ENCODE measurements at regions not wholly inside any gene's neighbourhood (a gene's known extent, or its start where the extent isn't known, plus 50 kb on each side); places are given as distances from the start of the nearest gene placed in this dataset.

DNA sequence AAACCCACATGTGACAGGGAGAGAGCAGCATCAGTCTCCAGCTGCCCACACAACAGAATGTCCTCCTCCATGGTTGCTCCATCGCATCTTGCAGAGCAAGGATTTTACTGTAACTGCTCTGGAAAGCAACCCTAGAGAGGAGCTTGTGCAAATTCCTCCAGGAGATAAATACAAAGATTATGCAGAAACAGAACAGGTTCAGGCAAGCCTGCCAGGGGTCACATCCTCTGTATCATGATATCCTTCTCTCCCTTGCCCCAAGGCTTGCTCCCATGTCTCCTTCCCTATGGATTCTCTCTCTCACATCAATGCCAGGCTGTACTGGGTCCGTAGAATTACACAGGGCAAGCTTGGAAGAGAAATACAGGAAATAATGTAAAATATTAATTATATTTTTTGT, 226.0 kb downstream of the MPDZ start:
- intact Hi-C loops (cut with micrococcal nuclease), result no loop called here
- H3K4me1 ChIP-seq, result no peaks in the 10 kb centered on the region
- H3K27me3 ChIP-seq (ENCODE audit: low read depth), result no peaks in the 10 kb centered on the region
- no peaks in the 10 kb centered on the region for H3K9me3 ChIP-seq (replicated peaks)
- no peaks in the 10 kb centered on the region for H3K36me3 ChIP-seq
- H3K4me3 ChIP-seq, result no peak overlapping the region
- TF ChIP-seq, protein P1, sequence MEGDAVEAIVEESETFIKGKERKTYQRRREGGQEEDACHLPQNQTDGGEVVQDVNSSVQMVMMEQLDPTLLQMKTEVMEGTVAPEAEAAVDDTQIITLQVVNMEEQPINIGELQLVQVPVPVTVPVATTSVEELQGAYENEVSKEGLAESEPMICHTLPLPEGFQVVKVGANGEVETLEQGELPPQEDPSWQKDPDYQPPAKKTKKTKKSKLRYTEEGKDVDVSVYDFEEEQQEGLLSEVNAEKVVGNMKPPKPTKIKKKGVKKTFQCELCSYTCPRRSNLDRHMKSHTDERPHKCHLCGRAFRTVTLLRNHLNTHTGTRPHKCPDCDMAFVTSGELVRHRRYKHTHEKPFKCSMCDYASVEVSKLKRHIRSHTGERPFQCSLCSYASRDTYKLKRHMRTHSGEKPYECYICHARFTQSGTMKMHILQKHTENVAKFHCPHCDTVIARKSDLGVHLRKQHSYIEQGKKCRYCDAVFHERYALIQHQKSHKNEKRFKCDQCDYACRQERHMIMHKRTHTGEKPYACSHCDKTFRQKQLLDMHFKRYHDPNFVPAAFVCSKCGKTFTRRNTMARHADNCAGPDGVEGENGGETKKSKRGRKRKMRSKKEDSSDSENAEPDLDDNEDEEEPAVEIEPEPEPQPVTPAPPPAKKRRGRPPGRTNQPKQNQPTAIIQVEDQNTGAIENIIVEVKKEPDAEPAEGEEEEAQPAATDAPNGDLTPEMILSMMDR (IDR thresholded peaks at IDR 0.05; ENCODE audit: borderline replicate concordance), result no peak
- H3K27ac ChIP-seq (replicated peaks), result no peak overlapping the region
- no peak for DNase-seq

DNA sequence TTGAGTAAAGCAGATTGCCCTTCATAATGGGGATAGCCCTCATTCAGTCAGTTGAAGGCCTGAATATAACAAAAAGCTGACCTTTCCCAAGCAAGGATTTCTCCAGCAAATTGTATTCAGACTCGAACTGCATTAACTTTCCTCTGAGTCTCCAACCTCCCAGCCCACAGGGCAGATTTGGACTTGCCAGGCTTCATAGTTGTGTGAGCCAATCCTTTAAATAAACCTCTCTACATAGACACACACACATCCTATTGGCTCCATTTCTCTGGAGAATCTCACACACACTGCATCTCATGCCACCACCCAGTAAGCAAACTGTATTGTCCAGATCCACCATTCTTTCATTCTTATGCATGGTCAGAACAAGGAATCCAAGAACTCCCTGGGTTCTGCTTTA, 225.1 kb downstream of the MPDZ start:
- Histone ChIP-seq H3K4me1 (no peaks in the 10 kb centered on the region), H3K4me3 (no peak overlapping the region), H3K9me3 (replicated peaks) (no peaks in the 10 kb centered on the region), H3K27me3 (ENCODE audit: low read depth) (no peaks in the 10 kb centered on the region), H3K36me3 (no peaks in the 10 kb centered on the region), H3K27ac (replicated peaks) (no peak overlapping the region)
- DNase-seq, result no peak
- TF ChIP-seq, protein P1 (IDR thresholded peaks at IDR 0.05; ENCODE audit: borderline replicate concordance), result no peak
- intact Hi-C loops (cut with micrococcal nuclease), result no loop called here

Measured in left ventricle myocardium inferior (tissue), 1 donor.